GM23338 (cell line): ENCODE measurements at regions not wholly inside any gene's neighbourhood (a gene's known extent, or its start where the extent isn't known, plus 50 kb on each side); places are given as distances from the start of the nearest gene placed in this dataset.

Experiments
- ATAC-seq: fragments of 200-7000 bp; cut with Tn5 transposase; 3 replicates; pipeline ENCODE4 v1.9.1; 2020
- DNase-seq: peaks from one replicate; pipeline ENCODE4 v3.0.0-alpha.2; 2015; ENCODE audit warnings: low spot score
- H2AFZ ChIP-seq: fragments of 200-600 bp; sonication (generic); 2 replicates; pipeline ENCODE4 v1.8.0; 2016; ENCODE audit warnings: antibody characterized with exemption, mild to moderate bottlenecking, moderate library complexity
- H3F3A ChIP-seq: fragments of 200-600 bp; sonication (generic); replicated peaks from 2 replicates; pipeline ENCODE4 v1.8.0; 2017; ENCODE audit warnings: antibody characterized with exemption, mixed run types, low read depth
- H3K27ac ChIP-seq: fragments of 200-600 bp; sonication (generic); 2 replicates; pipeline ENCODE4 v1.6.1; 2016; ENCODE audit warnings: low read depth
- H3K27me3 ChIP-seq: fragments of 200-600 bp; sonication (generic); 2 replicates; pipeline ENCODE4 v1.8.0; 2016; ENCODE audit warnings: mild to moderate bottlenecking, mixed run types, moderate library complexity; ENCODE audit not compliant: insufficient read depth
- H3K36me3 ChIP-seq: fragments of 200-600 bp; sonication (generic); 2 replicates; pipeline ENCODE4 v1.8.0; 2016; ENCODE audit warnings: mild to moderate bottlenecking; ENCODE audit not compliant: insufficient read depth
- H3K4me1 ChIP-seq: fragments of 200-600 bp; sonication (generic); 2 replicates; pipeline ENCODE4 v1.8.0; 2016; ENCODE audit warnings: mild to moderate bottlenecking, moderate library complexity; ENCODE audit not compliant: insufficient read depth
- H3K4me2 ChIP-seq: fragments of 200-600 bp; sonication (generic); 2 replicates; pipeline ENCODE4 v1.7.1; 2017; ENCODE audit warnings: mixed run types
- H3K4me3 ChIP-seq: fragments of 200-600 bp; sonication (generic); 2 replicates; pipeline ENCODE4 v1.6.1; 2016; ENCODE audit warnings: mixed run types
- H3K79me2 ChIP-seq: fragments of 200-600 bp; sonication (generic); replicated peaks from 2 replicates; pipeline ENCODE4 v1.8.0; 2017; ENCODE audit warnings: mild to moderate bottlenecking; ENCODE audit not compliant: insufficient read depth
- H3K9me2 ChIP-seq: fragments of 200-600 bp; sonication (generic); 2 replicates; pipeline ENCODE4 v1.8.0; 2017; ENCODE audit not compliant: insufficient read depth
- H4K20me1 ChIP-seq: fragments of 200-600 bp; sonication (generic); replicated peaks from 2 replicates; pipeline ENCODE4 v1.8.0; 2017; ENCODE audit warnings: mild to moderate bottlenecking; ENCODE audit not compliant: insufficient read depth
- H3K27ac Mint-ChIP-seq: 2 replicates; pipeline ENCODE4 v1.8.0; 2020; ENCODE audit warnings: inconsistent platforms, mild to moderate bottlenecking, moderate library complexity, mixed read lengths
- H3K27me3 Mint-ChIP-seq: 3 replicates; pipeline ENCODE4 v1.8.0; 2022; ENCODE audit warnings: low read depth, mild to moderate bottlenecking, moderate library complexity, mixed read lengths, inconsistent platforms; ENCODE audit not compliant: insufficient read depth, poor library complexity
- H3K36me3 Mint-ChIP-seq: 3 replicates; pipeline ENCODE4 v1.8.0; 2021; ENCODE audit warnings: low read depth, mild to moderate bottlenecking, inconsistent platforms, moderate library complexity, mixed read lengths
- H3K4me1 Mint-ChIP-seq: 3 replicates; pipeline ENCODE4 v1.8.0; 2020; ENCODE audit warnings: mild to moderate bottlenecking, inconsistent platforms, mixed read lengths
- H3K4me3 Mint-ChIP-seq: 3 replicates; pipeline ENCODE4 v1.8.0; 2021; ENCODE audit warnings: moderate library complexity, mild to moderate bottlenecking, inconsistent platforms, mixed read lengths
- H3K9me3 Mint-ChIP-seq: 3 replicates; pipeline ENCODE4 v1.8.0; 2020; ENCODE audit warnings: moderate library complexity, mild to moderate bottlenecking, inconsistent platforms, mixed read lengths
- CREB1 ChIP-seq: fragments of 250-450 bp; sonication (Bioruptor Pico); IDR thresholded peaks from 2 replicates; pipeline ENCODE4 v1.5.0; 2020; ENCODE audit warnings: low read depth, mild to moderate bottlenecking, moderate library complexity
- ETS1 ChIP-seq: IDR thresholded peaks from 2 replicates; pipeline ENCODE4 v1.6.1; 2016; ENCODE audit warnings: antibody characterized with exemption
- EZH2 ChIP-seq: fragments of 200-600 bp; sonication (generic); IDR thresholded peaks from one replicate; pipeline ENCODE4 v1.8.0; 2017; ENCODE audit warnings: antibody characterized with exemption, mild to moderate bottlenecking, low read depth; ENCODE audit not compliant: unreplicated experiment
- EZH2phosphoT487 ChIP-seq: fragments of 200-600 bp; sonication (generic); IDR thresholded peaks from one replicate; pipeline ENCODE4 v1.8.1; 2018; ENCODE audit warnings: antibody characterized with exemption; ENCODE audit not compliant: unreplicated experiment
- JUNB ChIP-seq: IDR thresholded peaks from one replicate; pipeline ENCODE4 v1.6.1; 2016; ENCODE audit warnings: antibody characterized with exemption; ENCODE audit not compliant: unreplicated experiment
- NANOG ChIP-seq: IDR thresholded peaks from 2 replicates; pipeline ENCODE4 v1.6.1; 2016; ENCODE audit warnings: antibody characterized with exemption, borderline replicate concordance
- POLR2AphosphoS5 ChIP-seq: IDR thresholded peaks from 2 replicates; pipeline ENCODE4 v1.6.1; 2016; ENCODE audit warnings: antibody characterized with exemption, low read depth
- STAT1 ChIP-seq: IDR thresholded peaks from one replicate; pipeline ENCODE4 v1.6.1; 2016; ENCODE audit warnings: antibody characterized with exemption; ENCODE audit not compliant: unreplicated experiment
- ZNF114 ChIP-seq: fragments of 250-450 bp; sonication (Bioruptor Pico); IDR thresholded peaks from 2 replicates; pipeline ENCODE4 v1.5.0; 2020; ENCODE audit warnings: mild to moderate bottlenecking, moderate library complexity
- ZNF331 ChIP-seq: fragments of 250-450 bp; sonication (Bioruptor Pico); IDR thresholded peaks from 2 replicates; pipeline ENCODE4 v1.5.0; 2020; ENCODE audit warnings: low read depth, mild to moderate bottlenecking, moderate library complexity
- TF ChIP-seq, protein P1 (sequence below): IDR thresholded peaks from one replicate; pipeline ENCODE4 v1.6.1; 2018; ENCODE audit warnings: antibody characterized with exemption; ENCODE audit not compliant: unreplicated experiment
- TF ChIP-seq, protein P2 (sequence below): fragments of 250-450 bp; sonication (Bioruptor Pico); IDR thresholded peaks from 2 replicates; pipeline ENCODE4 v1.5.0; 2020; ENCODE audit warnings: mild to moderate bottlenecking, moderate library complexity
- TF ChIP-seq, protein P3 (sequence below), 2 experiments: fragments of 200-600 bp in 1 of 2; sonication (generic) in 1 of 2; conservative IDR thresholded peaks; 2 replicates each; pipeline versions ENCODE4 v1.5.1 to v1.6.1; 2016 to 2017; ENCODE audit warnings: antibody characterized with exemption in 2 of 2, low read depth in 2 of 2, mild to moderate bottlenecking in 2 of 2, moderate library complexity in 1 of 2

GRCh38 chr14:22475381-22475780 lies 113.6 kb downstream of the DAD1 start:
- TF ChIP-seq, protein P1, sequence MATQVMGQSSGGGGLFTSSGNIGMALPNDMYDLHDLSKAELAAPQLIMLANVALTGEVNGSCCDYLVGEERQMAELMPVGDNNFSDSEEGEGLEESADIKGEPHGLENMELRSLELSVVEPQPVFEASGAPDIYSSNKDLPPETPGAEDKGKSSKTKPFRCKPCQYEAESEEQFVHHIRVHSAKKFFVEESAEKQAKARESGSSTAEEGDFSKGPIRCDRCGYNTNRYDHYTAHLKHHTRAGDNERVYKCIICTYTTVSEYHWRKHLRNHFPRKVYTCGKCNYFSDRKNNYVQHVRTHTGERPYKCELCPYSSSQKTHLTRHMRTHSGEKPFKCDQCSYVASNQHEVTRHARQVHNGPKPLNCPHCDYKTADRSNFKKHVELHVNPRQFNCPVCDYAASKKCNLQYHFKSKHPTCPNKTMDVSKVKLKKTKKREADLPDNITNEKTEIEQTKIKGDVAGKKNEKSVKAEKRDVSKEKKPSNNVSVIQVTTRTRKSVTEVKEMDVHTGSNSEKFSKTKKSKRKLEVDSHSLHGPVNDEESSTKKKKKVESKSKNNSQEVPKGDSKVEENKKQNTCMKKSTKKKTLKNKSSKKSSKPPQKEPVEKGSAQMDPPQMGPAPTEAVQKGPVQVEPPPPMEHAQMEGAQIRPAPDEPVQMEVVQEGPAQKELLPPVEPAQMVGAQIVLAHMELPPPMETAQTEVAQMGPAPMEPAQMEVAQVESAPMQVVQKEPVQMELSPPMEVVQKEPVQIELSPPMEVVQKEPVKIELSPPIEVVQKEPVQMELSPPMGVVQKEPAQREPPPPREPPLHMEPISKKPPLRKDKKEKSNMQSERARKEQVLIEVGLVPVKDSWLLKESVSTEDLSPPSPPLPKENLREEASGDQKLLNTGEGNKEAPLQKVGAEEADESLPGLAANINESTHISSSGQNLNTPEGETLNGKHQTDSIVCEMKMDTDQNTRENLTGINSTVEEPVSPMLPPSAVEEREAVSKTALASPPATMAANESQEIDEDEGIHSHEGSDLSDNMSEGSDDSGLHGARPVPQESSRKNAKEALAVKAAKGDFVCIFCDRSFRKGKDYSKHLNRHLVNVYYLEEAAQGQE = no peak
- TF ChIP-seq EZH2 (no peak), POLR2AphosphoS5 (no peak), ZNF114 (CRISPR knock-in tag) (no peak), STAT1 (no peak), NANOG (no peak), EZH2phosphoT487 (no peak), ETS1 (no peak), CREB1 (CRISPR knock-in tag) (no peak), JUNB (no peak), ZNF331 (no peak)
- TF ChIP-seq, protein P2, sequence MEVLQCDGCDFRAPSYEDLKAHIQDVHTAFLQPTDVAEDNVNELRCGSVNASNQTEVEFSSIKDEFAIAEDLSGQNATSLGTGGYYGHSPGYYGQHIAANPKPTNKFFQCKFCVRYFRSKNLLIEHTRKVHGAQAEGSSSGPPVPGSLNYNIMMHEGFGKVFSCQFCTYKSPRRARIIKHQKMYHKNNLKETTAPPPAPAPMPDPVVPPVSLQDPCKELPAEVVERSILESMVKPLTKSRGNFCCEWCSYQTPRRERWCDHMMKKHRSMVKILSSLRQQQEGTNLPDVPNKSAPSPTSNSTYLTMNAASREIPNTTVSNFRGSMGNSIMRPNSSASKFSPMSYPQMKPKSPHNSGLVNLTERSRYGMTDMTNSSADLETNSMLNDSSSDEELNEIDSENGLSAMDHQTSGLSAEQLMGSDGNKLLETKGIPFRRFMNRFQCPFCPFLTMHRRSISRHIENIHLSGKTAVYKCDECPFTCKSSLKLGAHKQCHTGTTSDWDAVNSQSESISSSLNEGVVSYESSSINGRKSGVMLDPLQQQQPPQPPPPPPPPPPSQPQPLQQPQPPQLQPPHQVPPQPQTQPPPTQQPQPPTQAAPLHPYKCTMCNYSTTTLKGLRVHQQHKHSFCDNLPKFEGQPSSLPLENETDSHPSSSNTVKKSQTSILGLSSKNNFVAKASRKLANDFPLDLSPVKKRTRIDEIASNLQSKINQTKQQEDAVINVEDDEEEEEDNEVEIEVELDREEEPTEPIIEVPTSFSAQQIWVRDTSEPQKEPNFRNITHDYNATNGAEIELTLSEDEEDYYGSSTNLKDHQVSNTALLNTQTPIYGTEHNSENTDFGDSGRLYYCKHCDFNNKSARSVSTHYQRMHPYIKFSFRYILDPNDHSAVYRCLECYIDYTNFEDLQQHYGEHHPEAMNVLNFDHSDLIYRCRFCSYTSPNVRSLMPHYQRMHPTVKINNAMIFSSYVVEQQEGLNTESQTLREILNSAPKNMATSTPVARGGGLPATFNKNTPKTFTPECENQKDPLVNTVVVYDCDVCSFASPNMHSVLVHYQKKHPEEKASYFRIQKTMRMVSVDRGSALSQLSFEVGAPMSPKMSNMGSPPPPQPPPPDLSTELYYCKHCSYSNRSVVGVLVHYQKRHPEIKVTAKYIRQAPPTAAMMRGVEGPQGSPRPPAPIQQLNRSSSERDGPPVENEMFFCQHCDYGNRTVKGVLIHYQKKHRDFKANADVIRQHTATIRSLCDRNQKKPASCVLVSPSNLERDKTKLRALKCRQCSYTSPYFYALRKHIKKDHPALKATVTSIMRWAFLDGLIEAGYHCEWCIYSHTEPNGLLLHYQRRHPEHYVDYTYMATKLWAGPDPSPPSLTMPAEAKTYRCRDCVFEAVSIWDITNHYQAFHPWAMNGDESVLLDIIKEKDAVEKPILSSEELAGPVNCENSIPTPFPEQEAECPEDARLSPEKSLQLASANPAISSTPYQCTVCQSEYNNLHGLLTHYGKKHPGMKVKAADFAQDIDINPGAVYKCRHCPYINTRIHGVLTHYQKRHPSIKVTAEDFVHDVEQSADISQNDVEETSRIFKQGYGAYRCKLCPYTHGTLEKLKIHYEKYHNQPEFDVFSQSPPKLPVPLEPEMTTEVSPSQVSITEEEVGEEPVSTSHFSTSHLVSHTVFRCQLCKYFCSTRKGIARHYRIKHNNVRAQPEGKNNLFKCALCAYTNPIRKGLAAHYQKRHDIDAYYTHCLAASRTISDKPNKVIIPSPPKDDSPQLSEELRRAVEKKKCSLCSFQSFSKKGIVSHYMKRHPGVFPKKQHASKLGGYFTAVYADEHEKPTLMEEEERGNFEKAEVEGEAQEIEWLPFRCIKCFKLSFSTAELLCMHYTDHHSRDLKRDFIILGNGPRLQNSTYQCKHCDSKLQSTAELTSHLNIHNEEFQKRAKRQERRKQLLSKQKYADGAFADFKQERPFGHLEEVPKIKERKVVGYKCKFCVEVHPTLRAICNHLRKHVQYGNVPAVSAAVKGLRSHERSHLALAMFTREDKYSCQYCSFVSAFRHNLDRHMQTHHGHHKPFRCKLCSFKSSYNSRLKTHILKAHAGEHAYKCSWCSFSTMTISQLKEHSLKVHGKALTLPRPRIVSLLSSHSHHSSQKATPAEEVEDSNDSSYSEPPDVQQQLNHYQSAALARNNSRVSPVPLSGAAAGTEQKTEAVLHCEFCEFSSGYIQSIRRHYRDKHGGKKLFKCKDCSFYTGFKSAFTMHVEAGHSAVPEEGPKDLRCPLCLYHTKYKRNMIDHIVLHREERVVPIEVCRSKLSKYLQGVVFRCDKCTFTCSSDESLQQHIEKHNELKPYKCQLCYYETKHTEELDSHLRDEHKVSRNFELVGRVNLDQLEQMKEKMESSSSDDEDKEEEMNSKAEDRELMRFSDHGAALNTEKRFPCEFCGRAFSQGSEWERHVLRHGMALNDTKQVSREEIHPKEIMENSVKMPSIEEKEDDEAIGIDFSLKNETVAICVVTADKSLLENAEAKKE (CRISPR knock-in tag) = no peak
- TF ChIP-seq, protein P3, sequence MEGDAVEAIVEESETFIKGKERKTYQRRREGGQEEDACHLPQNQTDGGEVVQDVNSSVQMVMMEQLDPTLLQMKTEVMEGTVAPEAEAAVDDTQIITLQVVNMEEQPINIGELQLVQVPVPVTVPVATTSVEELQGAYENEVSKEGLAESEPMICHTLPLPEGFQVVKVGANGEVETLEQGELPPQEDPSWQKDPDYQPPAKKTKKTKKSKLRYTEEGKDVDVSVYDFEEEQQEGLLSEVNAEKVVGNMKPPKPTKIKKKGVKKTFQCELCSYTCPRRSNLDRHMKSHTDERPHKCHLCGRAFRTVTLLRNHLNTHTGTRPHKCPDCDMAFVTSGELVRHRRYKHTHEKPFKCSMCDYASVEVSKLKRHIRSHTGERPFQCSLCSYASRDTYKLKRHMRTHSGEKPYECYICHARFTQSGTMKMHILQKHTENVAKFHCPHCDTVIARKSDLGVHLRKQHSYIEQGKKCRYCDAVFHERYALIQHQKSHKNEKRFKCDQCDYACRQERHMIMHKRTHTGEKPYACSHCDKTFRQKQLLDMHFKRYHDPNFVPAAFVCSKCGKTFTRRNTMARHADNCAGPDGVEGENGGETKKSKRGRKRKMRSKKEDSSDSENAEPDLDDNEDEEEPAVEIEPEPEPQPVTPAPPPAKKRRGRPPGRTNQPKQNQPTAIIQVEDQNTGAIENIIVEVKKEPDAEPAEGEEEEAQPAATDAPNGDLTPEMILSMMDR (conservative IDR thresholded peaks at IDR 0.05; ENCODE audit: low read depth in 2 of 2) = no peak
- peaks cover 35% of the 10 kb centered on the region for H3K4me1 Mint-ChIP-seq

More at GRCh38 chr14:22475381-22475780, 113.6 kb downstream of the DAD1 start:
- H3K27me3 Mint-ChIP-seq = no peaks in the 10 kb centered on the region
- Histone ChIP-seq H3K36me3 (no peaks in the 10 kb centered on the region), H3K4me2 (no peak overlapping the region), H2AFZ (no peak overlapping the region), H3K4me3 (no peak overlapping the region), H3K4me1 (peaks cover 22% of the 10 kb centered on the region), H3K79me2 (no peaks in the 10 kb centered on the region), H3K27ac (no peak overlapping the region), H4K20me1 (no peaks in the 10 kb centered on the region), H3K27me3 (no peaks in the 10 kb centered on the region), H3K9me2 (no peaks in the 10 kb centered on the region), H3F3A (no peaks in the 10 kb centered on the region)
- no peak overlapping the region for H3K27ac Mint-ChIP-seq
- H3K4me3 Mint-ChIP-seq = no peak overlapping the region
- H3K36me3 Mint-ChIP-seq = no peaks in the 10 kb centered on the region
- DNase-seq (no peak), ATAC-seq (no peak)
- H3K9me3 Mint-ChIP-seq = no peaks in the 10 kb centered on the region
